T-helper 1 cell (primary cell): ENCODE measurements at regions not wholly inside any gene's neighbourhood (a gene's known extent, or its start where the extent isn't known, plus 50 kb on each side); places are given as distances from the start of the nearest gene placed in this dataset.

Source experiments
- DNase-seq, 5 donors: peaks; one replicate each; pipeline ENCODE4 v3.0.0-alpha.2; 2012 to 2020

GRCh38 chr10:101299211-101299610 is 54.8 kb upstream of the BTRC start:
- DNase-seq: no peak

GRCh38 chr10:101301111-101301731 is 52.7 kb upstream of the BTRC start:
- peak in 2 of 5 donors; percentile 11 to 39 for DNase-seq

- no peak for DNase-seq
Observed at GRCh38 chr10:101303087-101303703, 50.8 kb upstream of the BTRC start.
